Mesenchymal stem cell (in vitro differentiated cells and primary cell): ENCODE measurements at regions not wholly inside any gene's neighbourhood (a gene's known extent, or its start where the extent isn't known, plus 50 kb on each side); places are given as distances from the start of the nearest gene placed in this dataset.

Experiments
- DNase-seq: peaks from one replicate; pipeline ENCODE4 v3.0.0-alpha.2; 2013
- H2AFZ ChIP-seq: one replicate; pipeline ENCODE4 v1.6.1; 2013; ENCODE audit warnings: low read depth, mild to moderate bottlenecking, control low read depth, inconsistent platforms, low read length, moderate library complexity
- H2AK5ac ChIP-seq: 2 replicates; pipeline ENCODE4 v1.6.1; 2013; ENCODE audit warnings: low read length, moderate library complexity, mild to moderate bottlenecking, inconsistent platforms; ENCODE audit not compliant: severe bottlenecking
- H2BK120ac ChIP-seq: one replicate; pipeline ENCODE4 v1.6.1; 2013; ENCODE audit warnings: low read depth, mild to moderate bottlenecking, inconsistent platforms, low read length, moderate library complexity
- H2BK12ac ChIP-seq, 2 experiments: one replicate each; pipeline ENCODE4 v1.6.1; 2013; ENCODE audit warnings: inconsistent platforms in 2 of 2, low read length in 2 of 2, mild to moderate bottlenecking in 2 of 2, moderate library complexity in 2 of 2, control low read depth in 1 of 2
- H2BK15ac ChIP-seq: one replicate; pipeline ENCODE4 v1.6.1; 2013; ENCODE audit warnings: mild to moderate bottlenecking, low read depth, inconsistent platforms; ENCODE audit not compliant: poor library complexity, severe bottlenecking
- H2BK5ac ChIP-seq: 2 replicates; pipeline ENCODE4 v1.6.1; 2013; ENCODE audit warnings: low read depth, mild to moderate bottlenecking, low read length, control low read depth, inconsistent platforms; ENCODE audit not compliant: poor library complexity, severe bottlenecking
- H3K14ac ChIP-seq, 2 experiments: one replicate each; pipeline ENCODE4 v1.6.1; 2013; ENCODE audit warnings: inconsistent platforms in 2 of 2, low read length in 2 of 2, control low read depth in 1 of 2, mild to moderate bottlenecking in 1 of 2, moderate library complexity in 1 of 2
- H3K18ac ChIP-seq, 2 experiments: one replicate each; pipeline ENCODE4 v1.6.1; 2013; ENCODE audit warnings: inconsistent platforms in 2 of 2, low read length in 2 of 2, control low read depth in 1 of 2, low read depth in 1 of 2, mild to moderate bottlenecking in 1 of 2
- H3K23ac ChIP-seq, 2 experiments: one replicate each; pipeline ENCODE4 v1.6.1; 2013; ENCODE audit warnings: inconsistent platforms in 2 of 2, low read length in 2 of 2, mild to moderate bottlenecking in 2 of 2, moderate library complexity in 2 of 2, control low read depth in 1 of 2
- H3K27ac ChIP-seq: 2 replicates; pipeline ENCODE4 v1.5.1; 2013; ENCODE audit warnings: mild to moderate bottlenecking, moderate library complexity, low read length, control low read depth, inconsistent platforms; ENCODE audit not compliant: poor library complexity, severe bottlenecking
- H3K27me3 ChIP-seq, 2 experiments: 2 replicates each; pipeline versions ENCODE4 v1.6.1 to v1.7.0; 2013; ENCODE audit warnings: low read length in 2 of 2, mild to moderate bottlenecking in 2 of 2, moderate library complexity in 2 of 2, control low read depth in 1 of 2, inconsistent platforms in 1 of 2; ENCODE audit not compliant: control insufficient read depth in 1 of 2, insufficient read depth in 1 of 2
- H3K36me3 ChIP-seq, 2 experiments: 2 replicates each; pipeline versions ENCODE4 v1.6.1 to v1.7.0; 2013; ENCODE audit warnings: low read length in 2 of 2, control low read depth in 1 of 2, inconsistent platforms in 1 of 2, low read depth in 1 of 2, mild to moderate bottlenecking in 1 of 2; ENCODE audit not compliant: insufficient read depth in 2 of 2, control insufficient read depth in 1 of 2
- H3K4ac ChIP-seq, 2 experiments: one replicate each; pipeline ENCODE4 v1.6.1; 2013; ENCODE audit warnings: inconsistent platforms in 2 of 2, low read length in 2 of 2, mild to moderate bottlenecking in 2 of 2, moderate library complexity in 2 of 2, control low read depth in 1 of 2, low read depth in 1 of 2
- H3K4me1 ChIP-seq: 2 replicates; pipeline ENCODE4 v1.6.1; 2013; ENCODE audit warnings: low read depth, low read length, control low read depth; ENCODE audit not compliant: control insufficient read depth, insufficient read depth
- H3K4me2 ChIP-seq: 2 replicates; pipeline ENCODE4 v1.6.1; 2013; ENCODE audit warnings: low read length, mild to moderate bottlenecking, inconsistent platforms; ENCODE audit not compliant: poor library complexity, severe bottlenecking
- H3K4me3 ChIP-seq, 2 experiments: 2 replicates each; pipeline versions ENCODE4 v1.5.1 to v1.7.0; 2013; ENCODE audit warnings: low read length in 2 of 2, mild to moderate bottlenecking in 2 of 2, control low read depth in 1 of 2, low read depth in 1 of 2; ENCODE audit not compliant: insufficient read depth in 1 of 2
- H3K79me1 ChIP-seq: replicated peaks from 2 replicates; pipeline ENCODE4 v1.6.1; 2013; ENCODE audit warnings: mild to moderate bottlenecking, control low read depth, low read length, inconsistent platforms; ENCODE audit not compliant: poor library complexity, severe bottlenecking
- H3K9ac ChIP-seq: 2 replicates; pipeline ENCODE4 v1.7.0; 2013; ENCODE audit warnings: mild to moderate bottlenecking, low read length, moderate library complexity
- H3K9me3 ChIP-seq: 2 replicates; pipeline ENCODE4 v1.7.0; 2013; ENCODE audit warnings: mild to moderate bottlenecking, low read length; ENCODE audit not compliant: control insufficient read depth
- H4K8ac ChIP-seq: one replicate; pipeline ENCODE4 v1.6.1; 2013; ENCODE audit warnings: inconsistent platforms, mild to moderate bottlenecking, low read length, moderate library complexity
- H4K91ac ChIP-seq: one replicate; pipeline ENCODE4 v1.6.1; 2013; ENCODE audit warnings: mild to moderate bottlenecking, low read length, inconsistent platforms
- WGBS: methylation state at CpG from one replicate; pipeline ENCODE4 v1.1.7; 2013; ENCODE audit warnings: mixed read lengths; 5-methylcytosine and 5-hydroxymethylcytosine counted together

DNA sequence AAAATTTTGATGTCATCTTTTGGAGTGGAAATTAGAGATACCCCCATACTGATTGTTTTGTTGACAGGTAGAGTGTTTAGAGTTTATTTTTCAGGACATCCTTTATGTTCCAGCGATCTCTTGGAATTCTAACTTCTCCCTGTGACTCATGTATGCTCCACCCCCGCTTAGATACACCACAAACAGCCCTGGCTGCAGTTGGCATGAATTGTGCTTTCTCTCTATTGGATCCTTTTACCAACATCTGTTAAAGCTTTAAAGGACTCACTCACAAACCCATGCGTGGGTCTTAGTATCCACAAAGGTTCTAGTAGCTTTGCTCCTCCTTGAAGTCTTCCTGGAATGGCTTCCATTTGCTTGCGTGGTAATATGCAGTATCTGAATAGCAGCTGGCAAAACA, 409.5 kb upstream of the POU3F3 start:
- Histone ChIP-seq H2BK15ac (no peak overlapping the region), H2BK120ac (no peak overlapping the region), H3K27ac (no peak overlapping the region), H3K4me1 (peaks cover 3% of the 10 kb centered on the region), H3K4me2 (no peak overlapping the region), H3K23ac (no peak overlapping the region), H3K9me3 (no peaks in the 10 kb centered on the region), H2AFZ (no peak overlapping the region), H2AK5ac (no peak overlapping the region), H4K8ac (no peak overlapping the region), H3K4ac (no peak overlapping the region), H3K14ac (no peak overlapping the region), H4K91ac (no peak overlapping the region), H3K18ac (no peak overlapping the region), H3K4me3 (no peak overlapping the region), H2BK12ac (no peak overlapping the region), H3K79me1 (no peaks in the 10 kb centered on the region), H3K27me3 (no peaks in the 10 kb centered on the region), H3K36me3 (no peaks in the 10 kb centered on the region), H2BK5ac (no peak overlapping the region), H3K9ac (no peak overlapping the region)
- 53% methylated on average over 4 of the region's 4 CpGs for WGBS
- no peak for DNase-seq

DNA sequence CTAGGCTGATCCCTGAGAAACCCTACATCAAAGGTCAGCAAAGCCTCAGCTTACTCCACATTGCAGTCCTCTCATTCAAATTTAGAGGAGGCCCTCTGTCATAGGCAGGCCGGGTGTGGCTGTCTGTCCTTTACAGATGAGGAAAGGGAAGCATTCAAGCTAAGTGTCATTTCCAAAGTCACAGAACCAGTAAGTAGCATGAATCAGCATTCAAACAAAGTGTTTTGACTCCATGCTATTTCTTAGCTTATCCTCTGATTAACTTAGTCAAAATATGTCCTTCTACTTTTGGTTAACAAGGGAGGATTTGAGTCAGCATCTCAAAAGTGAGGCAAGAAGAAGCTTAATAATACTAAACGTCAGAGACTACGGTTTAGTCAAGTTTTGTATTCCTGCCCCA, 409.0 kb upstream of the POU3F3 start:
- Histone ChIP-seq H3K18ac (no peak overlapping the region), H2AFZ (no peak overlapping the region), H3K4me1 (peaks cover 3% of the 10 kb centered on the region), H3K23ac (no peak overlapping the region), H3K27ac (no peak overlapping the region), H3K4me3 (no peak overlapping the region), H3K9me3 (no peaks in the 10 kb centered on the region), H3K27me3 (no peaks in the 10 kb centered on the region), H4K8ac (no peak overlapping the region), H2BK5ac (no peak overlapping the region), H3K4me2 (no peak overlapping the region), H3K4ac (no peak overlapping the region), H2BK120ac (no peak overlapping the region), H2AK5ac (no peak overlapping the region), H3K9ac (no peak overlapping the region), H3K79me1 (no peaks in the 10 kb centered on the region), H3K14ac (no peak overlapping the region), H2BK12ac (no peak overlapping the region), H2BK15ac (no peak overlapping the region), H4K91ac (no peak overlapping the region), H3K36me3 (no peaks in the 10 kb centered on the region)
- DNase-seq, result no peak
- 82% methylated on average over 3 of the region's 3 CpGs for WGBS

DNA sequence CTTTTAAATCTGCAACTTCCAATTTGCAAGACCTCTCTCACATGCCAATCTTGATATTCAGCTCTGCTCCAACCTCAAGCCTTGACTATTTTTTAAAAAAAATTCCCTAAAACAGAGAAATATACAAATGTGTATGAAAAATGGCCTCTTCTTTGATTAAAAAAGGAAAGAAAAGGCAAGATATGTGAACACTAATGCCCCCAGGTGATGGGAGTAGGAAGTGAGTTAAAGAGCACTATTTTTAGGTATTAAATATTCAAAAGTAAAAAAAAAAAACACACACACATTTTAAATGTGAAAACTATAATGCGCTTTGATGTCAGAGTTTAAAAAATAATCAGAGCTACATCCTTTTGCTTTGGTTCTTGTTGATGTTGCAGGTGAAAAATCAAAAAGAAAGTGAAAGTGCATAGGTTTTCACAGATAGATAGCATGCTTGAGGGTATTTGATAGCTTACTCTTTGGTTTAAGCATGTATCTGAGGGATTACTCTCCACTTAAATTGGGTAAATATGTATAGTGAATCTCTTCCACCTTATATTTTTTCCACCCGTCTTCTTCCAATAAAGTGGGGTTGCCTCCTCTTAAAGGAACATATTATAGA, 406.0 kb upstream of the POU3F3 start:
- H4K91ac ChIP-seq, result no peak overlapping the region
- no peak overlapping the region for H4K8ac ChIP-seq
- no peaks in the 10 kb centered on the region for H3K9me3 ChIP-seq
- H2BK5ac ChIP-seq, result no peak overlapping the region
- H3K4me3 ChIP-seq, result no peak overlapping the region
- no peaks in the 10 kb centered on the region for H3K36me3 ChIP-seq
- H3K79me1 ChIP-seq, result no peaks in the 10 kb centered on the region
- H2AFZ ChIP-seq, result no peak overlapping the region
- no peak overlapping the region for H2AK5ac ChIP-seq
- H3K27ac ChIP-seq, result no peak overlapping the region
- peaks cover 3% of the 10 kb centered on the region for H3K4me1 ChIP-seq
- H3K9ac ChIP-seq, result no peak overlapping the region
- H3K23ac ChIP-seq, result no peak overlapping the region
- no peak overlapping the region for H2BK120ac ChIP-seq
- WGBS, result 94% methylated on average over 1 of the region's 2 CpGs
- no peak overlapping the region for H2BK15ac ChIP-seq
- no peak overlapping the region for H3K14ac ChIP-seq
- H3K4ac ChIP-seq, result no peak overlapping the region
- no peak overlapping the region for H3K18ac ChIP-seq
- no peak for DNase-seq
- H2BK12ac ChIP-seq, result no peak overlapping the region
- H3K27me3 ChIP-seq, result no peaks in the 10 kb centered on the region
- no peak overlapping the region for H3K4me2 ChIP-seq

DNA sequence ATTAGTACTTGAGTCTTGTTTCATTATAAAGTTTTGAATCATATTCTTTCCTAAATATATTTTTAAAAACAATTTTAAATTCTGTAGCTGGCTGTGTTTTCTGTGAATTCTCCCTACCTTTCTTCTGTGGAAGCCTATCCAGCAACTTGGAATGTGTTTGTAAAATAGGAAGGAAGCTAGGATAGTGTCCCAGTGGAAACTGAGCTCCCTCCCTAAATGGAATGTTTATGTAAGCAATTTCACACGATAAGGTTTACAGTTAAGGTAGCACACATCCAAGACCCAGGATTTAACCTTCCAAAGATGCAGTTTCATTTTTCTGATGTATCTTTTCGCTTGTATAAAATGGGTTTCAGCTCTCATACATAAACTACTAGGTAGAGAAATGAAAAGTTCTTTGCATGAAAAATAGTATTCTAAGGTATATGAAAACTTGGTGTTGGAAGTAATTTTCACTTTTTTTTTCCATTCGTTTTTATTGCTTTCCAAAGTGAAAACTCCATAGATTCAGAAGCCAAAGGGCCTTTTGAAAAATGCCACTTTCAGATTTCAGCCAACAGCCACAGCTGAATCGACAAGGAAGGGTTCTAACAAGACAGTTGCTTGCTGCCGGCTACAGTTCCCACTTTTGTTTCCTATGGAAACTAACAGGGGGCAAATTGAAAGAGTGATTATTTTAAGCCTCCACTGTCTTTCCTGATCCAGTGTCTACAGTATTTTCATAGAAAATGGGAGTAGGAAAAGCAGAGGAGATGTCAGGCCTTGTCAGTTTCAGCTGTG, 405.1 kb upstream of the POU3F3 start:
- H2BK12ac ChIP-seq, result no peak overlapping the region
- peaks cover 3% of the 10 kb centered on the region for H3K4me1 ChIP-seq
- H2BK5ac ChIP-seq, result no peak overlapping the region
- H3K14ac ChIP-seq, result no peak overlapping the region
- H3K23ac ChIP-seq, result no peak overlapping the region
- no peaks in the 10 kb centered on the region for H3K36me3 ChIP-seq
- no peak overlapping the region for H2AK5ac ChIP-seq
- H3K79me1 ChIP-seq, result no peaks in the 10 kb centered on the region
- no peak overlapping the region for H3K9ac ChIP-seq
- H2BK120ac ChIP-seq, result no peak overlapping the region
- H3K4me3 ChIP-seq, result no peak overlapping the region
- DNase-seq, result no peak
- H3K9me3 ChIP-seq, result no peaks in the 10 kb centered on the region
- no peak overlapping the region for H2BK15ac ChIP-seq
- no peak overlapping the region for H3K27ac ChIP-seq
- H3K4ac ChIP-seq, result no peak overlapping the region
- no peak overlapping the region for H3K18ac ChIP-seq
- no peaks in the 10 kb centered on the region for H3K27me3 ChIP-seq
- H4K8ac ChIP-seq, result no peak overlapping the region
- no peak overlapping the region for H4K91ac ChIP-seq
- WGBS, result 54% methylated on average over 3 of the region's 5 CpGs
- H2AFZ ChIP-seq, result no peak overlapping the region
- H3K4me2 ChIP-seq, result no peak overlapping the region
